ENCODE measurements at regions not wholly inside any gene's neighbourhood (a gene's known extent, or its start where the extent isn't known, plus 50 kb on each side); places are given as distances from the start of the nearest gene placed in this dataset.

GRCh38 chr3:187823746-187824145 lies 78.5 kb upstream of the BCL6 start:
- no peak for DNase-seq (ENCODE audit: low spot score)

- DNase-seq (ENCODE audit: low spot score) = no peak
Measured at GRCh38 chr3:187827723-187828122, 82.5 kb upstream of the BCL6 start.

- DNase-seq (ENCODE audit: low spot score) = no peak
Measured at GRCh38 chr3:187828579-187829452, 83.5 kb upstream of the BCL6 start.

- DNase-seq (ENCODE audit: low spot score) = no peak
Measured at GRCh38 chr3:187830181-187830580, 84.9 kb upstream of the BCL6 start.

- no peak for DNase-seq (ENCODE audit: low spot score)
Measured at GRCh38 chr3:187831125-187832051, 86.1 kb upstream of the BCL6 start.

- no peak for DNase-seq (ENCODE audit: low spot score)
Measured at GRCh38 chr3:187832202-187832601, 86.9 kb upstream of the BCL6 start.

- DNase-seq (ENCODE audit: low spot score) = no peak
Measured at GRCh38 chr3:187833375-187833774, 88.1 kb upstream of the BCL6 start.

- no peak for DNase-seq (ENCODE audit: low spot score)
Measured at GRCh38 chr3:187833799-187834578, 88.7 kb upstream of the BCL6 start.

GRCh38 chr3:187836823-187837770 lies 91.8 kb upstream of the BCL6 start:
- DNase-seq (ENCODE audit: low spot score) = no peak

GRCh38 chr3:187838016-187838540 lies 92.8 kb upstream of the BCL6 start:
- no peak for DNase-seq (ENCODE audit: low spot score)

GRCh38 chr3:187839422-187839821 lies 94.2 kb upstream of the BCL6 start:
- DNase-seq (ENCODE audit: low spot score) = no peak

GRCh38 chr3:187840856-187841255 lies 95.6 kb upstream of the BCL6 start:
- DNase-seq (ENCODE audit: low spot score) = no peak

- no peak for DNase-seq (ENCODE audit: low spot score)
Measured at GRCh38 chr3:187841560-187841959, 96.3 kb upstream of the BCL6 start.

- no peak for DNase-seq (ENCODE audit: low spot score)
Measured at GRCh38 chr3:187843654-187844053, 98.4 kb upstream of the BCL6 start.

GRCh38 chr3:187844708-187845107 lies 99.4 kb upstream of the BCL6 start:
- no peak for DNase-seq (ENCODE audit: low spot score)

- DNase-seq (ENCODE audit: low spot score) = no peak
Measured at GRCh38 chr3:187845826-187846225, 100.6 kb upstream of the BCL6 start.

GRCh38 chr3:187848401-187848800 lies 103.1 kb upstream of the BCL6 start:
- no peak for DNase-seq (ENCODE audit: low spot score)

- no peak for DNase-seq (ENCODE audit: low spot score)
Measured at GRCh38 chr3:187849016-187849654, 103.9 kb upstream of the BCL6 start.

- no peak for DNase-seq (ENCODE audit: low spot score)
Measured at GRCh38 chr3:187850258-187850921, 105.1 kb upstream of the BCL6 start.

All from globus pallidus (tissue), 1 donor.